Psoas muscle (tissue), 7 donors: ENCODE measurements at regions not wholly inside any gene's neighbourhood (a gene's known extent, or its start where the extent isn't known, plus 50 kb on each side); places are given as distances from the start of the nearest gene placed in this dataset.

ENCODE experiments used
- ATAC-seq, 4 donors: fragments of 200-7000 bp; cut with Tn5 transposase; one replicate each; pipeline ENCODE4 v1.9.1; 2020; ENCODE audit warnings: moderate library complexity in 3 of 4, mild to moderate bottlenecking in 2 of 4
- DNase-seq, 2 donors: peaks; one replicate each; pipeline ENCODE4 v3.0.0-alpha.2; 2020
- H3K27ac ChIP-seq: fragments of 200-600 bp; one replicate; pipeline ENCODE4 v1.8.0; 2022
- H3K27me3 ChIP-seq, 3 donors: fragments of 200-600 bp in 1 of 3; one replicate each; pipeline versions ENCODE4 v1.6.1 to v1.8.0; 2013 to 2022; ENCODE audit warnings: low read length in 2 of 3, mild to moderate bottlenecking in 2 of 3, moderate library complexity in 1 of 3; ENCODE audit not compliant: insufficient read depth in 3 of 3
- H3K36me3 ChIP-seq, 2 donors: fragments of 200-600 bp in 1 of 2; one replicate each; pipeline versions ENCODE4 v1.6.1 to v1.8.0; 2013 to 2022; ENCODE audit warnings: low read depth in 1 of 2, mild to moderate bottlenecking in 1 of 2, moderate library complexity in 1 of 2; ENCODE audit not compliant: insufficient read depth in 1 of 2
- H3K4me1 ChIP-seq: fragments of 200-600 bp; one replicate; pipeline ENCODE4 v1.8.0; 2022
- H3K4me3 ChIP-seq: fragments of 200-600 bp; one replicate; pipeline ENCODE4 v1.8.0; 2022; ENCODE audit warnings: mild to moderate bottlenecking
- H3K9me3 ChIP-seq: fragments of 200-600 bp; one replicate; pipeline ENCODE4 v1.8.0; 2022
- CTCF ChIP-seq: fragments of 200-600 bp; IDR thresholded peaks from one replicate; pipeline ENCODE4 v1.8.0; 2022; ENCODE audit warnings: antibody characterized with exemption
- WGBS, 3 donors: extraction: QIAGEN DNeasy Blood & Tissue Kit; methylation state at CpG; one replicate each; pipeline versions ENCODE4 v1.1.6 to v1.1.7; 2013; 5-methylcytosine and 5-hydroxymethylcytosine counted together
- intact Hi-C, 2 donors: fragments of 100-400 bp; cut with DNase I; formaldehyde crosslinking; loops; one replicate each; pipeline versions ENCODE4 v1.11.0 to v1.14.2; 2022
- donor health status: healthy with polysubstance abuse.
- donor health status: DM: no; HTN: no; CAD: no; lungs with moderate emphysema.
- donor health status: Bipolar disorder and iron deficiency.
- donor health status: healthy.
- donor health status: DM: yes; HTN: yes; CAD: no.
- donor health status: DM: no; HTN: no; CAD: no.
- donor health status: DM: yes; HTN: yes; CAD: no.

GRCh38 chr19:30712431-30713337 lies 340.5 kb downstream of the ZNF536 start:
- peaks cover 0 to 21% (median 1%) of the 10 kb centered on the region in 3 donors for H3K27me3 ChIP-seq
- WGBS, 3 donors, result 58 to 69% (median 59%) methylated on average over 7 of the region's 7 CpGs
- ATAC-seq (no peak), DNase-seq (no peak)
- no peaks in the 10 kb centered on the region for H3K4me1 ChIP-seq
- no peak for TF ChIP-seq CTCF
- H3K27ac ChIP-seq, result no peak overlapping the region
- no peaks in the 10 kb centered on the region for H3K36me3 ChIP-seq
- H3K4me3 ChIP-seq, result no peak overlapping the region
- intact Hi-C loops, result no loop called here
- H3K9me3 ChIP-seq, result no peaks in the 10 kb centered on the region

GRCh38 chr19:30711826-30712225 lies 339.6 kb downstream of the ZNF536 start:
- H3K4me3 ChIP-seq, result no peak overlapping the region
- H3K9me3 ChIP-seq, result no peaks in the 10 kb centered on the region
- H3K27me3 ChIP-seq, result peaks cover 0 to 21% (median 1%) of the 10 kb centered on the region in 3 donors
- TF ChIP-seq CTCF, result no peak
- ATAC-seq (no peak), DNase-seq (no peak)
- H3K27ac ChIP-seq, result no peak overlapping the region
- no peaks in the 10 kb centered on the region for H3K4me1 ChIP-seq
- intact Hi-C loops, result no loop called here
- no peaks in the 10 kb centered on the region for H3K36me3 ChIP-seq
- WGBS, 3 donors, result 85 to 89% (median 89%) methylated on average over 4 of the region's 4 CpGs

GRCh38 chr19:30711296-30711695 lies 339.1 kb downstream of the ZNF536 start:
- H3K27ac ChIP-seq, result no peak overlapping the region
- H3K4me1 ChIP-seq, result no peaks in the 10 kb centered on the region
- H3K4me3 ChIP-seq, result no peak overlapping the region

GRCh38 chr19:30710721-30711120 lies 338.5 kb downstream of the ZNF536 start:
- Histone ChIP-seq H3K4me1 (no peaks in the 10 kb centered on the region), H3K27ac (no peak overlapping the region), H3K4me3 (no peak overlapping the region), H3K9me3 (no peaks in the 10 kb centered on the region), H3K27me3 (peaks cover 0 to 21% (median 1%) of the 10 kb centered on the region in 3 donors), H3K36me3 (no peaks in the 10 kb centered on the region)
- DNase-seq (no peak), ATAC-seq (no peak)
- intact Hi-C loops, result no loop called here
- 69 to 73% (median 70%) methylated on average over 12 of the region's 12 CpGs for WGBS, 3 donors
- no peak for TF ChIP-seq CTCF

More at GRCh38 chr19:30711296-30711695, 339.1 kb downstream of the ZNF536 start:
- Histone ChIP-seq H3K27me3 (peaks cover 0 to 21% (median 1%) of the 10 kb centered on the region in 3 donors), H3K9me3 (no peaks in the 10 kb centered on the region), H3K36me3 (no peaks in the 10 kb centered on the region)
- intact Hi-C loops, result no loop called here
- DNase-seq (no peak), ATAC-seq (peak in 2 of 4 donors; percentile 37 to 58)
- WGBS, 3 donors, result 15 to 25% (median 20%) methylated on average over 17 of the region's 17 CpGs
- TF ChIP-seq CTCF, result no peak
